NOMO-1 treated with dmso at 0.1 percent for 144 hours (cell line): ENCODE measurements at regions not wholly inside any gene's neighbourhood (a gene's known extent, or its start where the extent isn't known, plus 50 kb on each side); places are given as distances from the start of the nearest gene placed in this dataset.

Experiments used
- DNase-seq: peaks from one replicate; lab custom pipeline; 2025; ENCODE audit not compliant: unreplicated experiment; lab: John Stamatoyannopoulos, UW

DNA sequence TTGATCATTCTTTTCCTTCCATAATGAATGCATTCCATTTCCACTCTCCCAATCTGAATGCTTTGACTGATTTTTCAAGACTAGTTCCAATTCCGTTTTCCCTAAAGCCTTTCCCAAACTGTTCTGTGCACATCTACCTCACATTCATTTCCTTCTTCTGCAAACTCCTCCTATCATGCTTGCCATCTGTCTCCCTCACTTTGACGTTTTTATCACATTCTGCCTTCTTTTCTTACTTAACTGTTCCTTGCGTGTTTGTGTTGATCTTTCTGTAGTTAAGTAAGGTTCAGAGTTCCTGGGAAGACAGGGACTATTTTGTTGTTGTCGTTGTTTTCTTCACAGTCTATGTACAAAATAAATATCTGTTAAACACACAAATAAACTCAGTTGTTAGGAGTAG, 179.0 kb downstream of the NXPE2 start:
- DNase-seq = no peak

DNA sequence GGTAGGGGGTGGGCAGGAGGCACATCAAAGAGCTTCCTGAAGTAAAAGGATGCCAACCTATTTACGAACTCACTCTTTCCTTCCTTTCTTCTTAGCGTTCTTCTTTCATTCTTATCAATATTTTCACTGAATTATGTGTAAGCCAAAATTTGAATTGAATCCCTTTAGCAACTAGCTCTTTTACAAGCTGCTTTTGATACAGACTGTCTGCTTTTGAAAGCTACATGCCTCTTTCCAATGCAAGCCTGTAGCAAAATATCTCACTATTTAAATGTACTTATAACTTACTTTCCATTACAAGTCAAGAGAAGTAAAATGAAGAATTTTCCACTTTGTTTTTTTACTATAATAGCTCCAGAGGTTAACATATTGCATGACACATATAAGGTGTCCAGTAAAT, 186.6 kb downstream of the NXPE2 start:
- no peak for DNase-seq

DNA sequence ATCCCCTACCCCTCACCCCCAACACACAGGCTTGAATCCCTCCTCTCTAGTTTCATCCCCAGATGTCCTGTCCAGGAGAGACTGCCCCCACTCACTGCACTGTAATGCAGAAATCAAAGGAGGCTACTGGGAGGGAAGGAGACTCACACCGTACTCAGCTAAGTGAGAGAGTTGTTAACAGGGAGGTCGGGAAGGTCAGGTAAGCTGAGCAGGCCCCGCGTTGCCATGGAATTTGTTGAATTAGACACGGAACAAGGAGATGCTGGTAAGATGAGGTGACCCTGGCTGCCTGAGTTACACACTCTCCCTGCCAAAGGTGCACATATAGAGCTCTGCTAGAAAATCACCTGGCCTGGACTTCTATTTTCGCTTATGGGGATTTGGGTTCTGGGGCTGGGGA, 197.9 kb downstream of the NXPE2 start:
- DNase-seq = no peak

DNA sequence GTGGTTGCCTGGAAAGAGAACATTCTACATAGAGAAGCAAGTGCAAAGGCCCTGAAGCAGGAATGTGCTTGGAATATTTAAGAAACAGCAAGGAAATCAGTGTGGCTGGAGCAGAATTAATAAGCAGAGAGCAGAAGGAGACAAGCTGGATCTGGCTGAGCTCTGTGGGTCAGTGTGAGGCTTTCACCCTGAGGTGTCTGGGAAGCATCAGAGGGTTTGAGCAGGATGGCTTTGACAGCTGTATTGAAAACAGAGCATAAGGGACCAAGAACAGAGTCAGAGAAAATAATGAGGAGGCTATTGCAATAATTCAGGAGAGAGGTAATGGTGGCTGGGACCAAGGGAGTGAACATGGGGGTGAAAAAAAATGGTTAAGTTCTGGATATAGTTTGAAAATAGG, 199.6 kb downstream of the NXPE2 start:
- no peak for DNase-seq

DNA sequence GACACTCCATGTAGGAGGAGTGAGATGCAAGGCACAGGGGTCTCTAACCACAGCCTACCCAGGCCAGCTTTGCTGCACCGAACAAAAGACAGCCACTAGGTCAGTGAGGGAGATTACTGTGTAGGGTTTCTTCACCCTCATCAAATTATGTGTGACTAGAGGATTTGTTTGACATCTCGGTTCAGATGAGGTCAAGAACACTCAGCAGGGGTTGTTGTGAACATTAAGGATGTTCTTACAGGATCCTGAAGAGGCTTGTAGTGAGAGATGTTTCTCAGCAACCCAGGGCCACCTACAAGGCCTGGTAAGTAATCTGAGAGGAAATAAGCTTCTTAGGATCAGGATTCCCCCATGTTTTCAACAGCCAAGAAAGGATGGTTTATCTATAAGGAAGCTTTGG, 202.1 kb downstream of the NXPE2 start:
- no peak for DNase-seq

DNA sequence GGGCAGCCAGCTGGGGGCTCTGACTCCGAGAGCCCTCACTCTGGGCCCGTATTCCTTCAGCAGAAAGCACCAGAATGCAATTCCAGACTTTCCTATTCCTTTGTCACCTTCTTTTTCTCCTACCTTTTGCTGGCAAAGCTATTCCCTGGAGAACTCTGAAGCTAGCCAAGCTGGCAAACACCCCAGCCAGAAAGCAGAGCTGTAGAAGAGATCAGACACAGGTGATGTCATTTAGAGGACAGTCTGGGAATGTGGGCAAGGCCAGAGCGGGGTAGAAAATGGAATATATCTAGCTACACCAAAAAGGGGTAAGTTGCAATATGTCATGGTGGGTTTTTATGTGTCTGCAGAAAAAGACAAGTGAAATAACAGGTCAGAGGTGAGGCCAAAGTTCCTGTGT, 205.1 kb downstream of the NXPE2 start:
- no peak for DNase-seq

DNA sequence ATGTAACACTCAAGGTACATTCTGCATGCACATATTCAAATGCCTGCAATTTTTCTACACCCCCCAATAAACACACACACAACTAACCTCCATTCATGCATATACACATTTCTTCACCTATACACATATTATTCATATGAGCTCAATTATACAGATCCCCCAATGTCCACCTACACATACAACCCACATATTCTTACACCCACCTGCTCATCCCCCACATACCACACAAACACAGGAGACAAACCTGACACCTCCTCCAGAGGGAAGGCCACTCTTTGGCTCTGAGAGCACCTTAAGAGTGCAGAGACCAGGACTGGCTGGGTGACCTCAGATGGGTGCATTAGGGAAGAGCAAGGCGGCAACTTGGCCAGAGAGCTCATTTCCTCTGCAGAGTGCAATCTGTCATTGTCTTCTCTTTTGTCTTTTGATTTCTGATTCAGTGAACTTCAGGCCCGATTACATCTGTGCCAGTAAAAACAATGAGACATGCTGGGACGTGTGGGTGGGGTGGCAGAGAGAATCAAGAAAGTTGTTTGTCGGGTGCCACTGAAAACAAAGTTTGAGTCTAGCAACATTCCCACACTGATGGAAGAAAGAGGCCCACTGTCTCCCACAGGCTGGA, 208.4 kb downstream of the NXPE2 start:
- DNase-seq = no peak

DNA sequence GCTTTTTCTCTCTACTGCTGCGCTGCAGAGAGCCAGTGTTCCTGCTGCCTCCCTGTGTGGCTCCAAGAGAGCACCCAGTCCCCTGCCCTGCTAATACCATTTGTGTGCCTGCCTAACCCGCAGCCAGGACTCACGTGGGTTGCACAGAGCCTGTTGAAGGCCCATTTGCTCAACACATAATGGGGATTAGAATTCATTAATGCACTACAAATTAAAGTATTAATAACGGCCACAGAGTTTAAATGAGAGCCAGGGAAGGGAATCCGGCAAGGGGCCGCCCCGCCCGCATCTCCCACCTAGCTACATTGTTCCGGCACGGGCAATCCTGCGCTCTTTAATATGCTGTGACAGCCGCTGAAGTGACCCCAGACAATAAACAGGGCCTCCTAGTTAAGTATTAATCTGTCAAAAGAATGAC, 211.3 kb downstream of the NXPE2 start:
- no peak for DNase-seq

DNA sequence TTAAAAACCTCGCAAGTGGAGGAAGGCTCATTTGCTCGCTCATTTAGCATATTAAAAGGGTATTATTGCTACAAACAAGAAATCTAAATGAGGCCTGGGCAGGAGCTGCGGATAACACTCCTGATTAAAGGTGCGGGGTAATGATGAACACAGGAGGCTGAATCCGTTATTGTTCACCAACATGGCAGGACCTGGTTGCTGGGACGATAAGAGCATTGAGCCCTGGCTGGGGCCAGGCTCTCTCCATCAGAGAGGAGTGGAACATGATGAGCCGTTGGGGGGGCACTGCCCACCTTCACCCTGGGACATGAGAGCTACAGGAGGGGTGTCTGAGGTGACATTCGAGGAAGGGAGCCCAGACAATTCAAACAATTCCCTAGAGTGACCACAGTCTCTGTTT, 211.7 kb downstream of the NXPE2 start:
- no peak for DNase-seq

DNA sequence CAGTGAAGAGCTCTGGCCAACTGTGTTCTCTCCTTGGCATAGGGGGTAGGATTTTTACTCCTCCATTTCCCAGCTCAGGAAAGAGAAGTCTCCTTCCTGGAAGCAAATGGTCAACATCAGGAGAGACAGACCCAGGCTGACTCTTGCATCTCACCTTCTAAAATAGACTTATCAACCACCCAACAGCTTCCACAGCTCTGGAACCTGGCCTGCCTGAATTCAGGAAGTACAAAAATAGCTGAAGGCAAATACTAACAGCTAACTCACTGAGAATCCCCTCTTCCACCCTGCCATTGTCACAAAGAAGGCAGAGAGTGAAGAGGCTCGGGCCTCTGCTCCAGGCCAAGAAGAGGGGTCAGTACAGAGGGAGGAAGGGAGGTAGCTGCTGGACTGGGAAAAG, 213.6 kb downstream of the NXPE2 start:
- no peak for DNase-seq

DNA sequence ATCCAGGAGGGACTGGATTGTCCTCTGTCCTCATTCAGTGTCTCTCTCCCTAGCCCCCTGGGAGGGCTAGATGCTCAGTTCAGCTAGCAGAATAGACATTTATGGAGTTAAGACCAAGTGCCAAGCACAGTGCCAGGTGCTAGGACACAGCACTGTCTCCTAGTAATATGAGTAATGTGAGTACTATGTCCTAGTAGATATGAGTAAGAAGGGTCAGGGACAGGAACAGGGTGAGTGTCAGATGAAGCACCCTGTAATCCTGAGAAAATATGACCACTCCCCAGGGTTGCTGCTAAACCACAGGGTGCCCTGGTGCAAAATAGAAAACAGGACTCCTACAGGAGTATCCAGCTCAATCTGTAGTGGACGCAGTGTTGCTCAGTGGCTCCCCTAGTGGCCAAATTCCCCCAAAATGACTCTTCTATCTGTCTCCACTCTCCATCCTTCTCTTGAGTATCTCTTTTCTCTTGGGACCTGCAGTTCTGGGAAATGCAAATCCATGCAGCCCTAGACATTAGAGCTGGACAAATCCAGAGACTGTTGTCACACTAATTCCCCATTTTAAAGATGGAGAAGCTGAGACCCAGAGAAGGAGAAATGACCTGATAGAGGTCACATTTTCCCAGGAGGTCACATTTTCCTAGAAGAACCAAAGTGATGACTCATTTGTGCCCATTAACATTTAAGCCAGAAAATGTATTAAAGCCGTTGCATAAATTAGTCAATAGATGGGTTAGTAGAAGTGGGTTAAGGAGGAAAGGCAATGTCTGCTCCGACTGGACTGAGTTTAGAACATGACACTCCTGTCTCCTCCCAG, 214.3 kb downstream of the NXPE2 start:
- DNase-seq = no peak

DNA sequence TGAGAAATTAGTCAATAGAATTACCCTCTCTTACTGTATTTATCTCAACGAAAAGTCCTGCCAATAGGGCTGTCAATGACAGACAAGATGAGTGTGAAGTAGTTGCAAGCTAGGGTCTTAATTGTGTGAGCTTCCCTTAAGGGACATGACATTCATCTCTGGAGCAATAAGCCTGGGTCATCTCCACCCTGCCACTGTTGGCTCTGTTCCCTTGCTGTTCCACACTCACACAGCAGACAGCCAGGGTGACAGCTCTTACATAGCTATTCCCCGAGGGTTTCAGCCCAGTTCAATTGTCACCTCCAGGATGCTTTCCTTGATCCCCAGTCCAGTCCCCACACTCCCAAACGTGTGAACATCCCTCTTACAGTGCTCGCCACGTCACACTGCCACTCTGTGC, 215.0 kb downstream of the NXPE2 start:
- no peak for DNase-seq

DNA sequence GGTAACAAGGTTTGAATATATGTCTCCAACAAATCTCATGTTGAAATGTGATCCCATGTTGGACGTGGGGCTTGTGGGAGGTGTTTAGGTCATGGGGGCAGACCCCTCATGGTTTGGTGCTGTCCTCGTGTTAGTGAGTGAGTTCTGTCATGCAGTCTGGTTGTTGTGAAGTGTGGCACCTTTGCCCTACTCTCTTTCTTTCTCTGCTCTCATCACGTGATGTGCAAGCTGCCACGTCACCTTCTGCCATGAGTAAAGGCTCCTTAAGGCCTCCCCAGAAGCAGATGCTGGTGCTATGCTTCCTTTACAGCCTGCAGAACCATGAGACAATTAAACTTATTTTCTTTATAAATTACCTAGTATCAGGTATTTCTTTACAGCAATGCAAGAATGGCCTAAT, 218.3 kb downstream of the NXPE2 start:
- DNase-seq = no peak

DNA sequence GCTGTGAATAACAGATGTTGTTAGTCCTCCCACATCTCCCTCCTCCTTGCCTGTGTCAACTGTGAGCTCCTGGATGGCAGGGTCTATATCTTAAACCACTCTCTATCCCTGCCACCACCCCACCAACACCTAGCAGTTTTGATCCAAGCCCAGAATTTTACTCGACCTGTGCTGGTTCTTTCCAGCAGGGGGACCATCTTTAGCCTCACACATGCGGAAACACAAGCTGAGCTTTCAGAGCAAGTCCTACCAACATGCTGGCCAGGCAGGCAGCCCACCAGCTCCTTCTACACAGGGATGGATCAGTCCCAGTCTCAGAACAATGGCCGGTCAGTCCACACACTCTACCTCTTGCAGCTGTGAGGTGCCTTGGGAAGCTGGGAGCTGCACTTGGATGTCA, 231.5 kb downstream of the NXPE2 start:
- no peak for DNase-seq

DNA sequence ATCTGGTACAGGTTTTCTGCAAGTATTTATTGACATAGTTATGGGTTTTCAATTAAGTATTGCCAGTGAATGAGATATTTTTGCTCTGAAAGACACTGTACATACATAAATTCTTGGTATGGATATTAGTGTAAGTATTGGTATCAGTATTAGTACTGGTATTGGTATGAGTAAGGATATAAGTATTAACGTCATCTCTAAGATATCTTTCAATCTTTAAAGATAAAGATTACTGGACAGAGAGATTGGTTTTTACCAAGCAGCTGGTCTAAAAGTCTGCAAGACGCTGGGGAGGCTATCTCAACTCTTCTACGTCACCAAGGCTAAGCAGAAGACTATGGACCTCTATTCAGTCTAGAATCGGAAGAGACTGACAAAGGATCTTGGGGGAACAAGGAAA, 234.5 kb downstream of the NXPE2 start:
- no peak for DNase-seq

DNA sequence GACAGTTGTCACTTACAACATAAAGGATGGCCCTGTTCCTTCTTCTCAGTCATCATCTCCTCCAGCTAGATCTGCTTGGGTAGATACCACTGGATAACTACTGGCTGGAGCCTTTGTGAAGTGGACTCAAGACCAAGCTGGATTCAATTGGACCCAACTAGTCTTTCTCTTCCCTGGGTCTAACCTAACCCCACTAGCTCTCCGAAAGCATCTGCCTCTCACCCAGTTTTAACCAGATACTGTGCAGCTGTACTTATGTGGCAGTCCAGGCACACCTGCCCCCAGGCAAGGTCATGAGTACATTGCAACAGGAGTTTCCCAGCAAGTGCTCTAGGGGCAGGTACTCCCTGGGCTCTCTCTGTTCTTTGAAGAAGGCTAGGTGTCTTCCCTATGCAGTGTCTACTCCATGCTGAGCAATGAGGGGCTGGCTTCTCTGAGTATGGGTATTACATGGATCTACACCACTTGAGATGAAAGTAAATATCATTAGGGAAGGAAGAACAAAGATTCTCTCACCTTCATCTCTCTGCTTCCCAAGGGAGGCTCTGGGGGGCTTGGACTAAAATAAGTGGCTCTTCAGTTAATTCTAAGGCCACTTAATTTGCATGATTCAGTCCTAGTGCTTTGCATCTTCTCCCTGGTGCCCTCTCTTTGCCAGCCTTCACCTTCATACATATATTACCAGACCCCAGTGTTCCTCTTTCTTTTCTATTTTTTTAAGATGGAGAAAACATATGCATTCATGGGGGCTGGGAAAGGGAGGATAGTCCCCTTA, 236.1 kb downstream of the NXPE2 start:
- no peak for DNase-seq

DNA sequence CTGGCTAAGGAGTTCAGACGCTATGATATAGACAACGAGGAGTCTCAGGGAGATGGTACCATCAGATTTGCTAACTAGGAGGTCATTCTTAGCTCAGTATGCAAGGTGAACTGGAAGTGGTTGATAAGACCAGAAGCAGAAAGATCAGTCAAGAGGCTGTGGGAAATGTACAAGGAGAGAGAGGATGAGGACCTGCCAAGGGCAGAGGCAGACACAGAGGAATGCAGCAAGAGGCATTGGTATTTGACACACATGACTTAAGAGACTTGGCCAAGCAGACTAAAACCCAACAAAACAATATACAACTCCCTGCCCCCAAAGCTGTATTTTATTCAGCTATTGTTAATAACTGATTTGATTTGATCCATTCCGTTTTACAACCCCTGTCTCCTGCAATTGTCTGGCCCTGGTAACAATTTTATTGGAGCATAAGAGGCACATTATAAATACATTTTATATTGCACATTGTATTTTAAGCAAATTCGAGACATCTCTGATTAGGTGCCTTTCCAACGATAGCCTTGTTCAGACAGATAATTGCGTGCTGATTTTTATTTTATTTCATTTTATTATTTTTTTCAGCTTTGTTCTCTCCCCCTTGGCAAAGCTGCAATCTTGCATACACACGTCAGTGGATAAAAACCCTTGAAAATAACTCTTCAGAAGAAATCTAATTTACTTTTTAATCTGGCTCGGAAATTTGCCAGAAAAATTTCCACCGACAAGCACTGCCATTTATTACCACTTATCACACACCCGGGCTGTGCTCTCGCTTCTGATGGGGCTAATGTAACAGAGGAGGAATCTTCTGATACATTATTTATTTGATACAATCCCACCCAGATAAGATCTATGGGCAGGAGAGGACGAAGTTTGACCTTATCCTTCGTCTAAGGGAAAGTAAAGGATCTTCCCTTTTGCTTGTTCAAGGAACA, 237.8 kb downstream of the NXPE2 start:
- no peak for DNase-seq

DNA sequence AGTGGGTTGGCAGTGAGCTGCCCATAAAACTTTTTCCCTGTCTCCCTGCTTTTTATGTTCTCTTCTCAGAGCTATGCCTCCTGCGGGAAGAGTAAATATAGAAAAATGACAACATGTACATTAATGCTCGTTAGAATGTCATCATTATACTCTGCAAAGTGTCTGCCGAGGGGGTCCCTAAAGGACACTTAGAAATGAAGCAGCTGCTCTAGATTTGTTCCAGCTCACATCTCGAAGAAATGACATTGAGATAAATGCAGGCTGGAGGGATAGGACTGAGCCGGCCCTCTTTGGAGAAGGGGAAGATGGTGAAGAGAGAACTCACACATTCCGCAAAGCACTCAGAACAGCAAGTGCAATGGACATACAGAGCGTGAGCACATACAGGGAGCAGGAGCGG, 240.0 kb downstream of the NXPE2 start:
- no peak for DNase-seq

DNA sequence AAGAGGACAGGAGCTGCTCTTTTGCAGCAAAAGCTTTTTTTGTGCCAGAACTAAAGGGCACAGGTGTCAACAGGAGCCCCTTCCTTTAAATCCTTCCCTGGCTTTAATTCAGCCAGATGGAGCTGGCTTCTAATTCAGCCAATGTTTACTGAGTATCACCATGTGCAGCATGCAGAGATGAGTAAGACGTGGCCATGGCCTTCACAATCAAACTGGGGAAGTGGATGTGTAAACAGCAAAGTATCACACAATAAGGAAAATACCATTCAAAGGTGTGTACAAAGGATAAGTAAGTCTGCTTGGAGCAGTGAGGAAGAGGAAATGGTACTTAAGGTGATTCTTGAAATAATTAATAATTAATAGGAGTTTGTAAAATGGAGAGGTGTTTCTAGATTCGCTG, 243.4 kb downstream of the NXPE2 start:
- no peak for DNase-seq

DNA sequence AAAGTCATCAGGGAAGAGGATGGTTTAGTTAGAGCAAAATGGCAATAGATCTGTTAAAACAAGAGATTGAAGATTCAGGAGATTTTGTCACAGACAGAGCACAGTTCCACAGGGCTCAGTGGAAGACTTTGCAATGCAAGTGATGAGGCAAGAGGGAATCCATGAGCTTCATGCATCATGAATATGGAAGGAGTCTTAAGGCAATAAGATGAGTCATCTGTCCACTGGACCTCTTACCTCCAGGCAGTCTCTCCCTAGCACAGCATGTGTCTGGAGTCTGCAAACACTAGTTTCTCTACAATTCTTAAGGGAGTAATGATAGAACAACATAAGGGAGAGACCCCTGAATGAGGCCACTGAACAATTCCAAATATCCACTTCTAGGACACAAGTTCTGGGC, 245.7 kb downstream of the NXPE2 start:
- no peak for DNase-seq

DNA sequence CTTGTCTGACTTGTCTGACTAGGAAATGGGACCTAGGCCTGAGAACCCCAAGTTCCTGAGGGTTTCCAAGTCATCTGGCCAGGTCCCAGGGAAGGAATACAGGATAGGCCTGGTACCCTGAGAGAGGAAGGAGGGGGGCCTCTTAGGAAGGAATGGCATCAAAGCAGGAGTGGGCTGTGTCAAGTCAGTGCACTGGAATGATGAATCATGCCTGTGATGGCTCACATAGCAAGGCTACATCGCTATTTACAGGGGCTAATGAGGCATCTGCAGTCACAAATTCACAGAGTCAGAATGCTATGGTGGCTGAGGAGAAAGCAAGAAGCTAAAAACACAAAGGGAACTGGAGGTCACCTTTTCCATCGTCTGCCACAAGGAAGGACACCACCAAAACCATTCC, 247.3 kb downstream of the NXPE2 start:
- DNase-seq = no peak
